ENCODE measurements at regions not wholly inside any gene's neighbourhood (a gene's known extent, or its start where the extent isn't known, plus 50 kb on each side); places are given as distances from the start of the nearest gene placed in this dataset.
A peak's percentile ranks its signal among the peaks of the same experiment; 100 is the strongest.
"Not testable (repeated sequence)": the region's sequence is repeated elsewhere in the genome, so short reads cannot be mapped to it uniquely, and the experiment has no call there.

DNA sequence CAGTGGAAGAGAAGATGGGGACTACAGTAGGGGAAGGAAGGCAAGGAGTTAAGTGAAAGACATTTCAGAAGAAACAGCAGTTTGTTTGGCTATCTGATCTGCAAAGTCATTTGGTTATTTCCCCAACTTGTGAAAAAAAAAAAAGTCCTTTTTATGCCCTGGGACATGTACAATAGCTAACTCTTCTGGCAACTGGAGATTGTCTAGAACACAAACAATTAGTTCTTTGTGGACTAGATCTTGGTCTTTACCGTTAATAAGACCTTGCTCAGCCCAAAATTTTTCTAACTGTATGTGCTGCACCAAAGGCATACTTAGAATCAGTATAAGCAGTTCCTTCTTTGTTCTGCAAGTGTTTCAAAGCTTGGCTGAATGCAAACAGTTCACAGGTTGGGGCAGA, 103.5 kb upstream of the NECTIN3 start:
- H3K9me3 Mint-ChIP-seq, result peaks cover 3 to 31% (median 8%) of the 10 kb centered on the region in 7 donors
- no peak for DNase-seq
- peaks cover 0 to 3% (median 0%) of the 10 kb centered on the region in 3 donors for H3K27me3 Mint-ChIP-seq
- H3K36me3 Mint-ChIP-seq, result peaks cover 0 to 7% of the 10 kb centered on the region in 2 donors
- no peak overlapping the region for H3K4me3 Mint-ChIP-seq
- ATAC-seq (ENCODE audit: low read depth in 2 of 2), result no peak
- no peak overlapping the region for H3K27ac Mint-ChIP-seq
- no peaks in the 10 kb centered on the region for H3K4me1 Mint-ChIP-seq

GRCh38 chr3:110969229-110970211, 102.1 kb upstream of the NECTIN3 start:
- DNase-seq, result no peak
- peak overlapping the region in 1 of 8 donors; percentile 6 for H3K4me3 Mint-ChIP-seq

DNA sequence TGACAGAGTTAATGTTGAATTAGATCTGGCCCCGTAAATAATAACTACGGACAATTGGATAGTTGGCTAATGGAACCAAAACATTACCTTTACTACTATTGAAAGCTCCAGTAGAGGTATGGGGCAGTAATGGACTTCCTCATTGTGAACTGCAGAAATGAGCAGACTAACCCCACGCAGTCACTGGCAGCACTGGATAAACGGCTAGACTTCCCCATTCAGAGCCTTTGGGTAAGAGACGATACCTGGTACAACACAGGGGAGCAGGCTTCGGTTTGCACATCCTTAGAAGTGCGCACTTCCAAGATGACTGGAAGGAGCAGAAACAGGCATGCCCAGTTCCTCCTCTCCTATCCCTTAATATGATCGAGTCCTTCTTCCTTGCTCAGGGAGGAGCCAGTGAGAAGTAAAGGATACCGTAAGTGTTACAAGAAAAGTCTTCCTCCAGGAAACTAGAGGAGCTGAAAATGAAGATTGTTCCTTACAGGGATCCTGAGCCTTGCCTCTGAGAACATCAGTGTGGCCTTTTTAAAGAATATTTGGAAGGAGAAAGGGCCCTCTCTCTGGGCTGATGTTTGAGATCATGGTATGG, 100.5 kb upstream of the NECTIN3 start:
- no peak for ATAC-seq (ENCODE audit: low read depth in 2 of 2)
- no peak for DNase-seq
- H3K4me1 Mint-ChIP-seq, result no peaks in the 10 kb centered on the region
- H3K4me3 Mint-ChIP-seq, result no peak overlapping the region
- H3K27me3 Mint-ChIP-seq, result peaks cover 0 to 11% (median 0%) of the 10 kb centered on the region in 3 donors
- H3K36me3 Mint-ChIP-seq, result peaks cover 0 to 7% of the 10 kb centered on the region in 2 donors
- H3K27ac Mint-ChIP-seq, result no peak overlapping the region
- peaks cover 0 to 12% (median 5%) of the 10 kb centered on the region in 7 donors for H3K9me3 Mint-ChIP-seq

More at GRCh38 chr3:110969229-110970211, 102.1 kb upstream of the NECTIN3 start:
- ATAC-seq (ENCODE audit: low read depth in 2 of 2), result no peak
- Mint-ChIP-seq H3K27ac (peak overlapping the region in 2 of 6 donors; percentile 12 to 44), H3K4me1 (no peaks in the 10 kb centered on the region), H3K9me3 (peaks cover 0 to 20% (median 6%) of the 10 kb centered on the region in 7 donors), H3K27me3 (peaks cover 0 to 9% (median 0%) of the 10 kb centered on the region in 3 donors), H3K36me3 (peaks cover 0 to 7% of the 10 kb centered on the region in 2 donors)

GRCh38 chr3:110973263-110973895, 98.2 kb upstream of the NECTIN3 start:
- H3K4me1 Mint-ChIP-seq, result no peaks in the 10 kb centered on the region
- peaks cover 0 to 14% (median 0%) of the 10 kb centered on the region in 3 donors for H3K27me3 Mint-ChIP-seq
- DNase-seq (no peak), ATAC-seq (ENCODE audit: low read depth in 2 of 2) (no peak)
- no peak overlapping the region for H3K27ac Mint-ChIP-seq
- peaks cover 0 to 11% (median 5%) of the 10 kb centered on the region in 7 donors for H3K9me3 Mint-ChIP-seq
- H3K4me3 Mint-ChIP-seq, result no peak overlapping the region
- H3K36me3 Mint-ChIP-seq, result peaks cover 0 to 7% of the 10 kb centered on the region in 2 donors

DNA sequence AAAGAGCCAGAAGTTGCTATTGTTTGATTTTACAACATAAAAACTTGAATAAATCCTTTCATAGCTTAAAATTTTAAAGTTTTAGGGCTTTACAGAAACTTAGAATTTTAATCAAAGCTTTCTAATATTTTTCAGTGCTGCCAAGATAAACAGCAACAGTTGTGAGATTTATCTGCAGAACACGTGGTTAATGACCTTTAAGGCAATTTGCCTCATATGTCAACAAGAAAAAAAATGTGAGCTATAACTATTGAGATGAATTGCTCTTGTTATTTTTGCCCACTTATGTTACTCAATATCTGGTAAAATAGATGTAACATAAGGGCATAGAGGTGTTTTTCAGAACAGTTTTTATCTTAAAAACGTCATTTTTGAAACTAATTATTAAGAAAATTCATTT, 96.7 kb upstream of the NECTIN3 start:
- Mint-ChIP-seq H3K36me3 (no peaks in the 10 kb centered on the region), H3K27me3 (peaks cover 0 to 14% (median 0%) of the 10 kb centered on the region in 3 donors), H3K4me1 (no peaks in the 10 kb centered on the region), H3K4me3 (no peak overlapping the region), H3K27ac (no peak overlapping the region), H3K9me3 (peaks cover 0 to 4% (median 0%) of the 10 kb centered on the region in 7 donors)
- ATAC-seq (ENCODE audit: low read depth in 2 of 2) (no peak), DNase-seq (no peak)

- no peaks in the 10 kb centered on the region for H3K27me3 Mint-ChIP-seq
- DNase-seq (no peak), ATAC-seq (ENCODE audit: low read depth in 2 of 2) (no peak)
- no peak overlapping the region for H3K27ac Mint-ChIP-seq
- H3K9me3 Mint-ChIP-seq, result peaks cover 8 to 30% (median 11%) of the 10 kb centered on the region in 7 donors
- no peaks in the 10 kb centered on the region for H3K4me1 Mint-ChIP-seq
- H3K36me3 Mint-ChIP-seq, result no peaks in the 10 kb centered on the region
- H3K4me3 Mint-ChIP-seq, result no peak overlapping the region
Observed at GRCh38 chr3:110984456-110985250, 87.0 kb upstream of the NECTIN3 start.

DNA sequence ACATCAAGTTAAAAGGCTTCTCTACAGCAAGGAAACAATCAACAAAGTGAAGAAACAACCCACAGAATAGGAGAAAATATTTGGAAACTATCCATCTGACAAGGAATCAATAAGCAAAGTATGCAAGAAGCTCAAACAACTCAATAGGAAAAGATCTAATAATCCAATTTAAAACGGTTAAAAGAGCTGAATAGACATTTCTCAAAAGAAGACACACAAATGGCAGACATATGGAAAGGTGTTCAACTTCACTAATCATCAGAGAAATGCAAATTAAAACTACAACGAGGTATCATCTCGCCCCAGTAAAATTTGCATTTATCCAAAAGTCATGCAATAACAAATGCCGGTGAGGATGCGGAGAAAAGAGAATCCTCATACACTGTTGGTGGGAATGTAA, 82.2 kb upstream of the NECTIN3 start:
- Mint-ChIP-seq H3K36me3 (no peaks in the 10 kb centered on the region), H3K27ac (no peak overlapping the region), H3K9me3 (peaks cover 7 to 25% (median 13%) of the 10 kb centered on the region in 7 donors), H3K4me3 (no peak overlapping the region), H3K4me1 (no peaks in the 10 kb centered on the region), H3K27me3 (peaks cover 0 to 4% (median 0%) of the 10 kb centered on the region in 3 donors)
- ATAC-seq (ENCODE audit: low read depth in 2 of 2), result no peak
- DNase-seq, result no peak

GRCh38 chr3:110995461-110996231, 76.0 kb upstream of the NECTIN3 start:
- ATAC-seq (ENCODE audit: low read depth in 2 of 2), result no peak
- peaks cover 0 to 4% (median 0%) of the 10 kb centered on the region in 3 donors for H3K27me3 Mint-ChIP-seq

DNA sequence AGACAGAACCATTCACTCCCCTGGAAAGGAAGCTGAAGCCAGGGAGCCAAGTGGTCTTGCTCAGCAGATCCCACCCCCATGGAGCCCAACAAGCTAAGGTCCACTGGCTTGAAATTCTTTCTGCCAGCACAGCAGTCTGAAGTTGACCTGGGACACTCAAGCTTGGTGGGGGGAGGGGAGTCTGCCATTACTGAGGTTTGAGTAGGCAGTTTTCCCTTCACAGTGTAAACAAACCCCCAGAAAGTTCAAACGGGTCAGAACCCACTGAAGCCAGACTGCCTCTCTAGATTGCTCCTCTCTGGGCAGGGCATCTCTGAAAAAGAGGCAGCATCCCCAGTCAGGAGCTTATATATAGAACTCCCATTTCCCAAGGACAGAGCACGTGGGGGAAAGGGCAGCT, 72.8 kb upstream of the NECTIN3 start:
- not testable (repeated sequence) for H3K36me3 Mint-ChIP-seq; H3K27me3 Mint-ChIP-seq; ATAC-seq (ENCODE audit: low read depth in 2 of 2); H3K4me3 Mint-ChIP-seq; H3K27ac Mint-ChIP-seq; DNase-seq; H3K4me1 Mint-ChIP-seq
- peaks cover 0 to 12% (median 6%) of the 10 kb centered on the region in 7 donors for H3K9me3 Mint-ChIP-seq

More at GRCh38 chr3:110995461-110996231, 76.0 kb upstream of the NECTIN3 start:
- Mint-ChIP-seq H3K4me1 (no peaks in the 10 kb centered on the region), H3K4me3 (no peak overlapping the region), H3K9me3 (peaks cover 0 to 5% (median 0%) of the 10 kb centered on the region in 7 donors), H3K36me3 (no peaks in the 10 kb centered on the region), H3K27ac (no peak overlapping the region)
- DNase-seq, result no peak

DNA sequence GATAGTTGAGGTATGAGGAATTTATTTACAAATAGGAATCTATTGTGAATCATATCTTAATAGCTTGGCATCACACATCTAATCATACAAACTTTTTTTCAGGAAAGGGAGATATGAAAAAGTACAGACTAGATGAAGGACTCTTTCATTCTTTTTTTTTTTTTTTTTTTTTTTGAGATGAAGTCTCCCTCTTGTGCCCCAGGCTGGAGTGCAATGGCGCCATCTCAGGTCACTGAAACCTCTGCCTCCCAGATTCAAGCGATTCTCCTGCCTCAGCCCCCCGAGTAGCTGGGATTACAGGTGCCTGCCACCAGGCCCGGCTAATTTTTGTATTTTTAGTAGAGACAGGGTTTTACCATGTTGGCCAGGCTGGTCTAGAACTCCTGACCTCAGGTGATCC, 65.1 kb upstream of the NECTIN3 start:
- H3K27me3 Mint-ChIP-seq; ATAC-seq (ENCODE audit: low read depth in 2 of 2); H3K4me3 Mint-ChIP-seq; H3K27ac Mint-ChIP-seq; H3K36me3 Mint-ChIP-seq; DNase-seq; H3K4me1 Mint-ChIP-seq: not testable (repeated sequence)
- H3K9me3 Mint-ChIP-seq, result peaks cover 0 to 17% (median 11%) of the 10 kb centered on the region in 7 donors

GRCh38 chr3:111012388-111013248, 59.0 kb upstream of the NECTIN3 start:
- Mint-ChIP-seq H3K4me3 (no peak overlapping the region), H3K27me3 (no peaks in the 10 kb centered on the region)
- ATAC-seq (ENCODE audit: low read depth in 2 of 2), result no peak

More at GRCh38 chr3:111012388-111013248, 59.0 kb upstream of the NECTIN3 start:
- Mint-ChIP-seq H3K9me3 (peaks cover 0 to 9% (median 3%) of the 10 kb centered on the region in 7 donors), H3K36me3 (no peaks in the 10 kb centered on the region), H3K27ac (peak overlapping the region in 1 of 6 donors; percentile 12), H3K4me1 (no peaks in the 10 kb centered on the region)
- DNase-seq, result no peak

Measured in naive B cell (primary cell).